Endothelial cell of umbilical vein (primary cell): ENCODE measurements at regions not wholly inside any gene's neighbourhood (a gene's known extent, or its start where the extent isn't known, plus 50 kb on each side); places are given as distances from the start of the nearest gene placed in this dataset.

ENCODE experiments used
- BruUV-seq: library from RNA; stranded (reverse); fragments of 400-500 nt; replicated peaks from 2 replicates; lab custom pipeline; 2021; lab: Mats Ljungman, UMichigan
- CTCF ChIA-PET: fragments of 300-600, 350-600 bp; sonication (Branson Sonifier 250); formaldehyde crosslinking; loops from one replicate; lab custom pipeline; 2021; ENCODE audit warnings: antibody characterized with exemption, inconsistent platforms; lab: Charles Lee
- POLR2A ChIA-PET: fragments of 300-600, 350-600 bp; sonication (Branson Sonifier 250); formaldehyde crosslinking; loops from one replicate; lab custom pipeline; 2021; ENCODE audit warnings: antibody characterized with exemption, inconsistent platforms; lab: Charles Lee
- DNase-seq: peaks from one replicate; pipeline ENCODE4 v3.0.0-alpha.2; 2011; ENCODE audit warnings: low read depth, low spot score
- FAIRE-seq: peaks from 2 replicates; lab custom pipeline; 2011; peaks lifted over from hg19 to GRCh38; lab: Jason Lieb, UNC
- H2AFZ ChIP-seq: 2 replicates; pipeline ENCODE4 v1.6.0; 2012; ENCODE audit warnings: low read depth, low read length, control low read depth, inconsistent platforms
- H3K27ac ChIP-seq: 2 replicates; pipeline ENCODE4 v1.5.1; 2011; ENCODE audit warnings: low read depth, mild to moderate bottlenecking, control low read depth, low read length, moderate library complexity; ENCODE audit not compliant: insufficient read depth
- H3K27me3 ChIP-seq, 2 experiments: 2 replicates each; pipeline versions ENCODE4 v1.6.0 to v1.6.1; 2011; ENCODE audit warnings: low read length in 2 of 2, mixed read lengths in 1 of 2; ENCODE audit not compliant: control insufficient read depth in 2 of 2, insufficient read depth in 2 of 2
- H3K36me3 ChIP-seq, 2 experiments: 2 replicates in 1 of 2; 3 replicates in 1 of 2; pipeline ENCODE4 v1.5.1; 2011; ENCODE audit warnings: low read length in 2 of 2, mild to moderate bottlenecking in 1 of 2, moderate library complexity in 1 of 2; ENCODE audit not compliant: control insufficient read depth in 2 of 2, insufficient read depth in 2 of 2; ENCODE audit errors: extremely low read depth in 1 of 2
- H3K4me1 ChIP-seq: 3 replicates; pipeline ENCODE4 v1.5.1; 2011; ENCODE audit warnings: mild to moderate bottlenecking, low read length; ENCODE audit not compliant: control insufficient read depth, insufficient read depth; ENCODE audit errors: extremely low read depth
- H3K4me2 ChIP-seq: 2 replicates; pipeline ENCODE4 v1.6.1; 2011; ENCODE audit warnings: low read length, control low read depth, mixed read lengths; ENCODE audit not compliant: insufficient read depth
- H3K4me3 ChIP-seq, 3 experiments: fragments of 200-600 bp in 1 of 3; sonication (generic), shearing (Covaris generic) in 1 of 3; replicated peaks in 1 of 3; 2 replicates each; pipeline ENCODE4 v1.5.1; 2011 to 2016; ENCODE audit warnings: control low read depth in 3 of 3, low read length in 3 of 3, mild to moderate bottlenecking in 2 of 3, inconsistent platforms in 1 of 3, low read depth in 1 of 3, moderate library complexity in 1 of 3; ENCODE audit not compliant: insufficient read depth in 1 of 3
- H3K79me2 ChIP-seq: 2 replicates; pipeline ENCODE4 v1.6.0; 2012; ENCODE audit warnings: low read length, inconsistent platforms; ENCODE audit not compliant: control insufficient read depth, insufficient read depth
- H3K9ac ChIP-seq: replicated peaks from 2 replicates; pipeline ENCODE3; 2011; ENCODE audit warnings: low read length, control low read depth; ENCODE audit not compliant: insufficient read depth; ENCODE audit errors: extremely low read depth
- H3K9me1 ChIP-seq: replicated peaks from 3 replicates; pipeline ENCODE4 v1.6.0; 2011; ENCODE audit warnings: mild to moderate bottlenecking, low read length; ENCODE audit not compliant: control insufficient read depth, insufficient read depth; ENCODE audit errors: extremely low read depth
- H3K9me3 ChIP-seq: replicated peaks from 2 replicates; pipeline ENCODE4 v1.5.1; 2012; ENCODE audit warnings: low read length, inconsistent platforms; ENCODE audit not compliant: control insufficient read depth, insufficient read depth
- H4K20me1 ChIP-seq: replicated peaks from 2 replicates; pipeline ENCODE3; 2011; ENCODE audit warnings: mild to moderate bottlenecking, low read length; ENCODE audit not compliant: control insufficient read depth, insufficient read depth; ENCODE audit errors: extremely low read depth
- EZH2 ChIP-seq: IDR thresholded peaks from 2 replicates; pipeline ENCODE4 v1.6.1; 2012; ENCODE audit warnings: borderline replicate concordance, low read depth, mild to moderate bottlenecking, moderate library complexity, low read length, inconsistent platforms; ENCODE audit not compliant: severe bottlenecking
- FOS ChIP-seq: IDR thresholded peaks from 2 replicates; pipeline ENCODE4 v1.6.1; 2011; ENCODE audit warnings: mild to moderate bottlenecking, low read length, moderate library complexity, borderline replicate concordance; ENCODE audit not compliant: insufficient read depth
- GATA2 ChIP-seq: IDR thresholded peaks from 2 replicates; pipeline ENCODE4 v1.7.0; 2011; ENCODE audit warnings: low read depth, mild to moderate bottlenecking, moderate library complexity, mixed read lengths, low read length; ENCODE audit not compliant: insufficient read length, insufficient read depth
- JUN ChIP-seq: IDR thresholded peaks from 2 replicates; pipeline ENCODE4 v1.6.1; 2011; ENCODE audit warnings: borderline replicate concordance, low read depth; ENCODE audit not compliant: insufficient read length, insufficient read depth
- MAX ChIP-seq: IDR thresholded peaks from 2 replicates; pipeline ENCODE4 v1.6.1; 2011; ENCODE audit not compliant: insufficient read depth, insufficient read length
- MYC ChIP-seq: IDR thresholded peaks from one replicate; pipeline ENCODE4 v1.6.1; 2011; ENCODE audit warnings: mild to moderate bottlenecking, low read depth, low read length
- POLR2A ChIP-seq: IDR thresholded peaks from 2 replicates; pipeline ENCODE4 v1.6.1; 2012; ENCODE audit warnings: low read depth, mild to moderate bottlenecking, control low read depth, low read length
- POLR2AphosphoS5 ChIP-seq: IDR thresholded peaks from 2 replicates; pipeline ENCODE4 v1.6.1; 2012; ENCODE audit warnings: low read depth, mild to moderate bottlenecking, control low read depth, low read length, moderate library complexity; ENCODE audit not compliant: insufficient read depth
- dilution Hi-C: fragments of 300-500 bp; cut with MboI; formaldehyde crosslinking; loops from one replicate; pipeline ENCODE4 v1.15.0; 2019; ENCODE audit warnings: low sequenced_read_pairs; ENCODE audit not compliant: extremely low pct_ligation_motif_present
- intact Hi-C: fragments of 100-400 bp; cut with micrococcal nuclease; formaldehyde crosslinking; loops from one replicate; pipeline ENCODE4 v1.10.0; 2022
- TF ChIP-seq, protein P1 (sequence below), 2 donors: IDR thresholded peaks; 1 replicate in 1 of 2; 2 replicates in 1 of 2; pipeline ENCODE4 v1.5.1; 2011; ENCODE audit warnings: low read length in 2 of 2, mild to moderate bottlenecking in 2 of 2, moderate library complexity in 2 of 2, control low read depth in 1 of 2, inconsistent platforms in 1 of 2, low read depth in 1 of 2; ENCODE audit not compliant: insufficient read depth in 1 of 2; ENCODE audit errors: extremely low read depth in 1 of 2

DNA sequence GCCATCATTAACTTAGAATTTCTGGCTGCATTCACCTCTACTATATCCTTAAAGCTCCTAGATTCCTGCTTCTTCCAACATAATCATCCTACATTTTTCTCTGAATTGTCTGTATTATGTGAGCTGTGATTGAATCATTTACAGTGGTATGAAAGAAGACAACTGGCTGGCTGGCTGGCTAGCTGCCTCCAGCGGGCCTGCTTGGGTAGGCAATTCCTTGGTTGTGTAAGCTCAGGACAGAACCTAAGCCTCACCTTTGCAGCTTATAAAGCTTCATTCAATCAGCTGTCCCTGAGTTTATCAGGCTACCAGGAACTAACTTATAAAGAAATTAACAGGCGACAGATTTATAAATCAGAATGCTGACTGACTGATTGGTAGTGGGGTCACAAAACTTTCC is 162.7 kb upstream of the NR3C1 start:
- H3K79me2 ChIP-seq, result no peaks in the 10 kb centered on the region
- POLR2A ChIA-PET, result no interaction called here
- H3K9ac ChIP-seq, result no peak overlapping the region
- no peaks in the 10 kb centered on the region for H4K20me1 ChIP-seq
- dilution Hi-C loops, result no loop called here
- no peaks in the 10 kb centered on the region for H3K27me3 ChIP-seq
- H2AFZ ChIP-seq, result no peak overlapping the region
- CTCF ChIA-PET, result interaction anchor here (0.6 to 1.5 kb wide), 2 partner anchors 9 to 559 kb away, joined by 3 to 6 read pairs; no protein-coding TSS in a partner anchor
- H3K4me3 ChIP-seq, result no peak overlapping the region
- H3K4me2 ChIP-seq, result no peak overlapping the region
- FAIRE-seq (no peak), DNase-seq (no peak)
- H3K4me1 ChIP-seq, result peaks cover 2% of the 10 kb centered on the region
- no peaks in the 10 kb centered on the region for H3K9me3 ChIP-seq
- intact Hi-C loops, result no loop called here
- no peak for TF ChIP-seq POLR2AphosphoS5
- TF ChIP-seq GATA2, result no peak
- no peak for TF ChIP-seq MYC
- TF ChIP-seq, protein P1, sequence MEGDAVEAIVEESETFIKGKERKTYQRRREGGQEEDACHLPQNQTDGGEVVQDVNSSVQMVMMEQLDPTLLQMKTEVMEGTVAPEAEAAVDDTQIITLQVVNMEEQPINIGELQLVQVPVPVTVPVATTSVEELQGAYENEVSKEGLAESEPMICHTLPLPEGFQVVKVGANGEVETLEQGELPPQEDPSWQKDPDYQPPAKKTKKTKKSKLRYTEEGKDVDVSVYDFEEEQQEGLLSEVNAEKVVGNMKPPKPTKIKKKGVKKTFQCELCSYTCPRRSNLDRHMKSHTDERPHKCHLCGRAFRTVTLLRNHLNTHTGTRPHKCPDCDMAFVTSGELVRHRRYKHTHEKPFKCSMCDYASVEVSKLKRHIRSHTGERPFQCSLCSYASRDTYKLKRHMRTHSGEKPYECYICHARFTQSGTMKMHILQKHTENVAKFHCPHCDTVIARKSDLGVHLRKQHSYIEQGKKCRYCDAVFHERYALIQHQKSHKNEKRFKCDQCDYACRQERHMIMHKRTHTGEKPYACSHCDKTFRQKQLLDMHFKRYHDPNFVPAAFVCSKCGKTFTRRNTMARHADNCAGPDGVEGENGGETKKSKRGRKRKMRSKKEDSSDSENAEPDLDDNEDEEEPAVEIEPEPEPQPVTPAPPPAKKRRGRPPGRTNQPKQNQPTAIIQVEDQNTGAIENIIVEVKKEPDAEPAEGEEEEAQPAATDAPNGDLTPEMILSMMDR (IDR thresholded peaks at IDR 0.05; ENCODE audit: extremely low read depth in 1 of 2, insufficient read depth in 1 of 2, low read depth in 1 of 2, low read length in 2 of 2), result no peak
- no peak for TF ChIP-seq POLR2A
- TF ChIP-seq FOS, result no peak
- TF ChIP-seq EZH2, result no peak
- TF ChIP-seq MAX, result no peak
- no peak for TF ChIP-seq JUN
- no peaks in the 10 kb centered on the region for H3K36me3 ChIP-seq
- no peak overlapping the region for H3K27ac ChIP-seq
- H3K9me1 ChIP-seq, result no peaks in the 10 kb centered on the region
- no TSS peak for BruUV-seq
